ENCODE measurements at regions not wholly inside any gene's neighbourhood (a gene's known extent, or its start where the extent isn't known, plus 50 kb on each side); places are given as distances from the start of the nearest gene placed in this dataset.

DNA sequence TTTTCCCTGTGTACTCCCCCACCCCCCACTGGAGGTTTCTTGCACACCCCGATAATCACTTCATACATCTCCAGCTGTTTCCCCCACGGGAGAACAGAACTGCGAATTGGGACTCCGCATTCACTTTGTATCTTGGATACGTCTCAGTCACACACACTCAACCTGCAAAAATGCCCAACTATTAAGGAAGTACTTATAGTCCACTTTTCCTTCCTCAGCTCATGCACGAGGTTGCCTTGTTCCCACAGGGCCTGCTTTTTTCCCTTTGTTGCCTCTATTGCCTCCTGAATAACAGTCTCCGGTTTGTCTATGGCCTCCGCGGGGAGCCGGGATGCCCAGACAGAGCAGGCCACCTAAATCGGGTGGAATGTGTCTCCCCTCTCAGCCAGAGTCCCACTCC, 282.3 kb downstream of the PYDC2 start:
- Histone ChIP-seq H3K9ac (ENCODE audit: low read depth, low read length) (no peak overlapping the region), H3K9me3 (ENCODE audit: control insufficient read depth, insufficient read depth, low read length) (peaks cover 3% of the 10 kb centered on the region), H3K4me3 (ENCODE audit: low read depth, low read length) (no peak overlapping the region), H3K27me3 (ENCODE audit: control insufficient read depth, insufficient read depth, low read length) (no peaks in the 10 kb centered on the region), H3K4me1 (ENCODE audit: control insufficient read depth, insufficient read depth, low read length) (no peaks in the 10 kb centered on the region), H3K36me3 (ENCODE audit: control insufficient read depth, insufficient read depth, low read length) (no peaks in the 10 kb centered on the region)

DNA sequence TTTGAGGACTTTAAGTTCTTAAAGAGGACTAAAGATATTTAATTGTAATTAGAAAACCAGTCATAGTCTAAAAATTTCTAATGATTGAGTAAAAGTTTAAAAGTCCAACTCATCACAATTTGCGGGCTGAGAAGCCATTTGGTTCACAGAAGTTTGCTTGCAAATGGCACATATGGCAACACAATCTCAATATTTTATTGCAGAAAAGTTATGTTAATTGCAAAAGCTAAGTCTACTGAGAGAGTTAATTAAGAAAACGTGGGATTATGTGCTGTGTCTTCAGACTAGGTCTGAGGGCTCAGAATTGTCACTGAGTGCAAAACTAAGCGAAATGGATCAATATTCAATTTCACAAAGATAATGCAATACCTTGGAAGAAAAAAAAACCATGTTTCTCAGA, 289.7 kb downstream of the PYDC2 start:
- Histone ChIP-seq H3K9me3 (ENCODE audit: control insufficient read depth, insufficient read depth, low read length) (no peaks in the 10 kb centered on the region), H3K36me3 (ENCODE audit: control insufficient read depth, insufficient read depth, low read length) (no peaks in the 10 kb centered on the region), H3K4me1 (ENCODE audit: control insufficient read depth, insufficient read depth, low read length) (no peaks in the 10 kb centered on the region), H3K27me3 (ENCODE audit: control insufficient read depth, insufficient read depth, low read length) (no peaks in the 10 kb centered on the region), H3K9ac (ENCODE audit: low read depth, low read length) (no peak overlapping the region), H3K4me3 (ENCODE audit: low read depth, low read length) (no peak overlapping the region)

GRCh38 chr3:191753196-191753595, 292.2 kb downstream of the PYDC2 start:
- Histone ChIP-seq H3K36me3 (ENCODE audit: control insufficient read depth, insufficient read depth, low read length) (no peaks in the 10 kb centered on the region), H3K4me3 (ENCODE audit: low read depth, low read length) (no peak overlapping the region), H3K27me3 (ENCODE audit: control insufficient read depth, insufficient read depth, low read length) (no peaks in the 10 kb centered on the region), H3K9ac (ENCODE audit: low read depth, low read length) (no peak overlapping the region), H3K9me3 (ENCODE audit: control insufficient read depth, insufficient read depth, low read length) (no peaks in the 10 kb centered on the region), H3K4me1 (ENCODE audit: control insufficient read depth, insufficient read depth, low read length) (no peaks in the 10 kb centered on the region)

DNA sequence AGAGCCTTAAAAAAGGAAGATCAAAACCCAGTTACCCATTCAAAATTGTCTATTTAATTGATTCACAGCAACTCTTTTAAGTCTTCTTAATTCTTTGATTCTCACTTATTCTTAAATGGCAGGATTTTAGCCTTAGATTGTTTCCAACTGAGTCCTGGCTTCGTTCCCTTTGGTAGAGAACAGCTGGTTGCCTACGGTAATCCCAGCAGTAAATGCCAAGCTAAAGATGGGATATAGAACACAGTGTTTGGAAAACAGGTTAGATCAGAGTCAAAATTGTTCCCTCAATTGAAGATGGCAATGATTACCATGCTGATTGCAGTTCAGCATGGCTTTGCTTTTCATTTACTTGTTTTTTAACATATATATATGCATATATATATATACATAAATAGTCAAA, 300.9 kb downstream of the PYDC2 start:
- Histone ChIP-seq H3K4me3 (ENCODE audit: low read depth, low read length) (no peak overlapping the region), H3K27me3 (ENCODE audit: control insufficient read depth, insufficient read depth, low read length) (no peaks in the 10 kb centered on the region), H3K4me1 (ENCODE audit: control insufficient read depth, insufficient read depth, low read length) (peaks cover 7% of the 10 kb centered on the region), H3K36me3 (ENCODE audit: control insufficient read depth, insufficient read depth, low read length) (no peaks in the 10 kb centered on the region), H3K9me3 (ENCODE audit: control insufficient read depth, insufficient read depth, low read length) (no peaks in the 10 kb centered on the region), H3K9ac (ENCODE audit: low read depth, low read length) (no peak overlapping the region)

GRCh38 chr3:191762323-191762960, 301.5 kb downstream of the PYDC2 start:
- no peaks in the 10 kb centered on the region for H3K27me3 ChIP-seq (ENCODE audit: control insufficient read depth, insufficient read depth, low read length)
- H3K4me3 ChIP-seq (ENCODE audit: low read depth, low read length), result no peak overlapping the region
- no peaks in the 10 kb centered on the region for H3K36me3 ChIP-seq (ENCODE audit: control insufficient read depth, insufficient read depth, low read length)
- no peak overlapping the region for H3K9ac ChIP-seq (ENCODE audit: low read depth, low read length)
- no peaks in the 10 kb centered on the region for H3K9me3 ChIP-seq (ENCODE audit: control insufficient read depth, insufficient read depth, low read length)
- H3K4me1 ChIP-seq (ENCODE audit: control insufficient read depth, insufficient read depth, low read length), result peaks cover 7% of the 10 kb centered on the region

GRCh38 chr3:191768421-191768820, 307.5 kb downstream of the PYDC2 start:
- Histone ChIP-seq H3K4me3 (ENCODE audit: low read depth, low read length) (no peak overlapping the region), H3K9me3 (ENCODE audit: control insufficient read depth, insufficient read depth, low read length) (no peaks in the 10 kb centered on the region), H3K36me3 (ENCODE audit: control insufficient read depth, insufficient read depth, low read length) (no peaks in the 10 kb centered on the region), H3K4me1 (ENCODE audit: control insufficient read depth, insufficient read depth, low read length) (no peaks in the 10 kb centered on the region), H3K27me3 (ENCODE audit: control insufficient read depth, insufficient read depth, low read length) (no peaks in the 10 kb centered on the region), H3K9ac (ENCODE audit: low read depth, low read length) (no peak overlapping the region)

GRCh38 chr3:191770541-191770940, 309.6 kb downstream of the PYDC2 start:
- Histone ChIP-seq H3K9me3 (ENCODE audit: control insufficient read depth, insufficient read depth, low read length) (no peaks in the 10 kb centered on the region), H3K4me1 (ENCODE audit: control insufficient read depth, insufficient read depth, low read length) (no peaks in the 10 kb centered on the region), H3K9ac (ENCODE audit: low read depth, low read length) (no peak overlapping the region), H3K27me3 (ENCODE audit: control insufficient read depth, insufficient read depth, low read length) (no peaks in the 10 kb centered on the region), H3K36me3 (ENCODE audit: control insufficient read depth, insufficient read depth, low read length) (no peaks in the 10 kb centered on the region), H3K4me3 (ENCODE audit: low read depth, low read length) (no peak overlapping the region)

DNA sequence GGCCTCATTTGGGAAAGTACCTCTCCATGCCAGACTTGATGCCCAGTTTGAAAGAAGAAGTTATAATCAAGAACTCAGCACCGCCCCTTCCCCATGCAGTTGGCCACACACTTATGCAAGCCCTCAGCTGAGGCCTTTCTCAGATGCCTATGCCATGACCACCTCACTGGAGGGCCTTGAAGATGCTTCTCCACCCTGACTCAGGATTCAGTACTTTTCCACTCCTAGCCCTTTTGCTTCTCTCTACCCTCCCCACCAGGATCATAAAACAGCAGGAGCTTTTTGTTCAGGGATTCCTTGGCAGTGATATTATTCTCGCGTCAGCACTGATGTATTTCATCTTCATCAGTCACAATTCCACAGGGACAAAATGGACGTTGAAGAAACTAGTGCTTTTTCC, 313.5 kb downstream of the PYDC2 start:
- no peaks in the 10 kb centered on the region for H3K4me1 ChIP-seq (ENCODE audit: control insufficient read depth, insufficient read depth, low read length)
- H3K9ac ChIP-seq (ENCODE audit: low read depth, low read length), result no peak overlapping the region
- H3K27me3 ChIP-seq (ENCODE audit: control insufficient read depth, insufficient read depth, low read length), result no peaks in the 10 kb centered on the region
- no peaks in the 10 kb centered on the region for H3K36me3 ChIP-seq (ENCODE audit: control insufficient read depth, insufficient read depth, low read length)
- H3K4me3 ChIP-seq (ENCODE audit: low read depth, low read length), result no peak overlapping the region
- H3K9me3 ChIP-seq (ENCODE audit: control insufficient read depth, insufficient read depth, low read length), result no peaks in the 10 kb centered on the region

- H3K9me3 ChIP-seq (ENCODE audit: control insufficient read depth, insufficient read depth, low read length), result no peaks in the 10 kb centered on the region
- no peak overlapping the region for H3K4me3 ChIP-seq (ENCODE audit: low read depth, low read length)
- no peak overlapping the region for H3K9ac ChIP-seq (ENCODE audit: low read depth, low read length)
- no peaks in the 10 kb centered on the region for H3K27me3 ChIP-seq (ENCODE audit: control insufficient read depth, insufficient read depth, low read length)
- H3K36me3 ChIP-seq (ENCODE audit: control insufficient read depth, insufficient read depth, low read length), result no peaks in the 10 kb centered on the region
- H3K4me1 ChIP-seq (ENCODE audit: control insufficient read depth, insufficient read depth, low read length), result no peaks in the 10 kb centered on the region
These were observed 314.7 kb downstream of the PYDC2 start for GRCh38 chr3:191775451-191776233.

- no peaks in the 10 kb centered on the region for H3K27me3 ChIP-seq (ENCODE audit: control insufficient read depth, insufficient read depth, low read length)
- no peak overlapping the region for H3K4me3 ChIP-seq (ENCODE audit: low read depth, low read length)
- H3K9ac ChIP-seq (ENCODE audit: low read depth, low read length), result no peak overlapping the region
- H3K9me3 ChIP-seq (ENCODE audit: control insufficient read depth, insufficient read depth, low read length), result no peaks in the 10 kb centered on the region
- no peaks in the 10 kb centered on the region for H3K36me3 ChIP-seq (ENCODE audit: control insufficient read depth, insufficient read depth, low read length)
- H3K4me1 ChIP-seq (ENCODE audit: control insufficient read depth, insufficient read depth, low read length), result no peaks in the 10 kb centered on the region
These were observed 320.1 kb downstream of the PYDC2 start for GRCh38 chr3:191781044-191781443.

GRCh38 chr3:191783024-191783423, 322.1 kb downstream of the PYDC2 start:
- Histone ChIP-seq H3K27me3 (ENCODE audit: control insufficient read depth, insufficient read depth, low read length) (no peaks in the 10 kb centered on the region), H3K9me3 (ENCODE audit: control insufficient read depth, insufficient read depth, low read length) (no peaks in the 10 kb centered on the region), H3K4me3 (ENCODE audit: low read depth, low read length) (no peak overlapping the region), H3K4me1 (ENCODE audit: control insufficient read depth, insufficient read depth, low read length) (no peaks in the 10 kb centered on the region), H3K36me3 (ENCODE audit: control insufficient read depth, insufficient read depth, low read length) (no peaks in the 10 kb centered on the region), H3K9ac (ENCODE audit: low read depth, low read length) (no peak overlapping the region)

- H3K36me3 ChIP-seq (ENCODE audit: control insufficient read depth, insufficient read depth, low read length), result no peaks in the 10 kb centered on the region
- H3K9ac ChIP-seq (ENCODE audit: low read depth, low read length), result no peak overlapping the region
- H3K9me3 ChIP-seq (ENCODE audit: control insufficient read depth, insufficient read depth, low read length), result peaks cover 10% of the 10 kb centered on the region
- no peaks in the 10 kb centered on the region for H3K4me1 ChIP-seq (ENCODE audit: control insufficient read depth, insufficient read depth, low read length)
- H3K27me3 ChIP-seq (ENCODE audit: control insufficient read depth, insufficient read depth, low read length), result no peaks in the 10 kb centered on the region
- no peak overlapping the region for H3K4me3 ChIP-seq (ENCODE audit: low read depth, low read length)
These were observed 330.0 kb downstream of the PYDC2 start for GRCh38 chr3:191790934-191791333.

Measured in iPS-15b (cell line).